Glutamatergic neuron (in vitro differentiated cells): ENCODE measurements at regions not wholly inside any gene's neighbourhood (a gene's known extent, or its start where the extent isn't known, plus 50 kb on each side); places are given as distances from the start of the nearest gene placed in this dataset.

Experiments used
- DNase-seq: peaks from one replicate; pipeline ENCODE4 v3.0.0; 2022
- H3K27ac Mint-ChIP-seq: one replicate; pipeline ENCODE4 v1.8.0; 2020; ENCODE audit warnings: mild to moderate bottlenecking, mixed read lengths, inconsistent platforms; ENCODE audit not compliant: unreplicated experiment
- H3K27me3 Mint-ChIP-seq: one replicate; pipeline ENCODE4 v1.8.0; 2020; ENCODE audit warnings: mild to moderate bottlenecking, moderate library complexity, mixed read lengths, inconsistent platforms; ENCODE audit not compliant: unreplicated experiment
- H3K36me3 Mint-ChIP-seq: one replicate; pipeline ENCODE4 v1.8.0; 2020; ENCODE audit warnings: mild to moderate bottlenecking, mixed read lengths, inconsistent platforms; ENCODE audit not compliant: unreplicated experiment
- H3K4me1 Mint-ChIP-seq: one replicate; pipeline ENCODE4 v1.8.0; 2020; ENCODE audit warnings: mild to moderate bottlenecking, low read depth, mixed read lengths, inconsistent platforms; ENCODE audit not compliant: unreplicated experiment
- H3K4me3 Mint-ChIP-seq: one replicate; pipeline ENCODE4 v1.8.0; 2020; ENCODE audit warnings: mild to moderate bottlenecking, mixed read lengths, inconsistent platforms; ENCODE audit not compliant: unreplicated experiment
- H3K9me3 Mint-ChIP-seq: one replicate; pipeline ENCODE4 v1.8.0; 2020; ENCODE audit warnings: mild to moderate bottlenecking, moderate library complexity, mixed read lengths, inconsistent platforms; ENCODE audit not compliant: unreplicated experiment
- CTCF ChIP-seq: fragments of 200-600 bp; sonication (generic); IDR thresholded peaks from one replicate; pipeline ENCODE4 v1.5.0; 2021; ENCODE audit not compliant: partially characterized antibody, unreplicated experiment

- no peaks in the 10 kb centered on the region for H3K4me1 Mint-ChIP-seq
- no peak for TF ChIP-seq CTCF
- no peak overlapping the region for H3K27ac Mint-ChIP-seq
- H3K36me3 Mint-ChIP-seq, result peaks cover 6% of the 10 kb centered on the region
- H3K9me3 Mint-ChIP-seq, result peaks cover 8% of the 10 kb centered on the region
- peaks cover 4% of the 10 kb centered on the region for H3K27me3 Mint-ChIP-seq
- H3K4me3 Mint-ChIP-seq, result no peak overlapping the region
- no peak for DNase-seq
Observed at GRCh38 chr7:155950898-155951553, 138.8 kb upstream of the SHH start.

GRCh38 chr7:155948845-155949244 is 136.6 kb upstream of the SHH start:
- Mint-ChIP-seq H3K36me3 (peaks cover 10% of the 10 kb centered on the region), H3K27me3 (peaks cover 2% of the 10 kb centered on the region), H3K4me3 (no peak overlapping the region), H3K9me3 (peaks cover 10% of the 10 kb centered on the region), H3K4me1 (no peaks in the 10 kb centered on the region), H3K27ac (no peak overlapping the region)
- TF ChIP-seq CTCF, result no peak
- no peak for DNase-seq

GRCh38 chr7:155948423-155948822 is 136.2 kb upstream of the SHH start:
- Mint-ChIP-seq H3K27me3 (peaks cover 2% of the 10 kb centered on the region), H3K4me1 (no peaks in the 10 kb centered on the region), H3K9me3 (peaks cover 10% of the 10 kb centered on the region), H3K36me3 (peaks cover 10% of the 10 kb centered on the region), H3K4me3 (no peak overlapping the region), H3K27ac (no peak overlapping the region)
- no peak for TF ChIP-seq CTCF
- DNase-seq, result no peak

GRCh38 chr7:155947051-155947450 is 134.8 kb upstream of the SHH start:
- Mint-ChIP-seq H3K27me3 (peaks cover 2% of the 10 kb centered on the region), H3K36me3 (peaks cover 10% of the 10 kb centered on the region), H3K27ac (no peak overlapping the region), H3K9me3 (peaks cover 7% of the 10 kb centered on the region), H3K4me3 (no peak overlapping the region), H3K4me1 (no peaks in the 10 kb centered on the region)
- no peak for DNase-seq
- no peak for TF ChIP-seq CTCF

GRCh38 chr7:155945670-155946325 is 133.5 kb upstream of the SHH start:
- no peak overlapping the region for H3K27ac Mint-ChIP-seq
- peaks cover 7% of the 10 kb centered on the region for H3K9me3 Mint-ChIP-seq
- no peak for TF ChIP-seq CTCF
- no peaks in the 10 kb centered on the region for H3K27me3 Mint-ChIP-seq
- DNase-seq, result no peak
- no peaks in the 10 kb centered on the region for H3K4me1 Mint-ChIP-seq
- peaks cover 10% of the 10 kb centered on the region for H3K36me3 Mint-ChIP-seq
- H3K4me3 Mint-ChIP-seq, result no peak overlapping the region
